Astrocyte (in vitro differentiated cells and primary cell): ENCODE measurements at regions not wholly inside any gene's neighbourhood (a gene's known extent, or its start where the extent isn't known, plus 50 kb on each side); places are given as distances from the start of the nearest gene placed in this dataset.

ENCODE experiments used
- CTCF ChIP-seq: IDR thresholded peaks from 2 replicates; pipeline ENCODE4 v1.5.1; 2011; ENCODE audit warnings: low read depth, mild to moderate bottlenecking, inconsistent platforms, low read length, moderate library complexity; ENCODE audit not compliant: insufficient read depth
- EZH2 ChIP-seq: IDR thresholded peaks from 2 replicates; pipeline ENCODE4 v1.6.1; 2012; ENCODE audit warnings: mild to moderate bottlenecking, low read length, inconsistent platforms; ENCODE audit not compliant: insufficient read depth

GRCh38 chr6:67300430-67301040 is 1334.5 kb upstream of the ADGRB3 start:
- TF ChIP-seq CTCF: no peak
- TF ChIP-seq EZH2: no peak
